Mucosa of descending colon (tissue), 3 donors: ENCODE measurements at regions not wholly inside any gene's neighbourhood (a gene's known extent, or its start where the extent isn't known, plus 50 kb on each side); places are given as distances from the start of the nearest gene placed in this dataset.

Experiments used
- ATAC-seq: fragments of 200-7000 bp; cut with Tn5 transposase; one replicate; pipeline ENCODE4 v1.9.1; 2020; ENCODE audit warnings: mild to moderate bottlenecking, moderate library complexity
- DNase-seq, 3 donors: peaks; one replicate each; pipeline ENCODE4 v3.0.0-alpha.2; 2020
- H3K36me3 ChIP-seq: fragments of 200-600 bp; one replicate; pipeline ENCODE4 v1.8.0; 2021; ENCODE audit warnings: low read depth, mild to moderate bottlenecking
- H3K4me1 ChIP-seq: fragments of 200-600 bp; one replicate; pipeline ENCODE4 v1.8.0; 2021; ENCODE audit warnings: low read depth, mild to moderate bottlenecking
- H3K4me3 ChIP-seq: fragments of 200-600 bp; one replicate; pipeline ENCODE4 v1.8.0; 2021; ENCODE audit warnings: mild to moderate bottlenecking
- H3K9me3 ChIP-seq: fragments of 200-600 bp; one replicate; pipeline ENCODE4 v1.8.0; 2021; ENCODE audit warnings: mild to moderate bottlenecking
- CTCF ChIP-seq: fragments of 200-600 bp; IDR thresholded peaks from one replicate; pipeline ENCODE4 v1.8.0; 2022; ENCODE audit warnings: antibody characterized with exemption, mild to moderate bottlenecking
- intact Hi-C, 2 donors: fragments of 100-400 bp; cut with DNase I in 1 of 2; cut with micrococcal nuclease in 1 of 2; formaldehyde crosslinking; loops; one replicate each; pipeline versions ENCODE4 v1.11.0 to v1.11.1; 2022; cut with DNase I, micrococcal nuclease
- donor health status: DM: no; HTN: no; CAD: no; lungs with moderate emphysema.
- donor health status: DM: no; HTN: no; CAD: no.
- donor health status: DM: no; HTN: yes; CAD: no.

- H3K4me3 ChIP-seq = no peak overlapping the region
- H3K9me3 ChIP-seq = no peaks in the 10 kb centered on the region
- H3K4me1 ChIP-seq = no peaks in the 10 kb centered on the region
- ATAC-seq (no peak), DNase-seq (no peak)
- intact Hi-C loops = no loop called here
- no peak for TF ChIP-seq CTCF
- H3K36me3 ChIP-seq = no peaks in the 10 kb centered on the region
These were observed 326.7 kb downstream of the BRD1 start for GRCh38 chr22:49500942-49501395.

- intact Hi-C loops = no loop called here
- ATAC-seq (no peak), DNase-seq (no peak)
- no peaks in the 10 kb centered on the region for H3K9me3 ChIP-seq
- H3K36me3 ChIP-seq = no peaks in the 10 kb centered on the region
- no peaks in the 10 kb centered on the region for H3K4me1 ChIP-seq
- H3K4me3 ChIP-seq = no peak overlapping the region
- no peak for TF ChIP-seq CTCF
These were observed 327.6 kb downstream of the BRD1 start for GRCh38 chr22:49500076-49500460.

GRCh38 chr22:49499433-49500075 lies 328.1 kb downstream of the BRD1 start:
- H3K4me3 ChIP-seq = no peak overlapping the region
- DNase-seq = no peak
- ATAC-seq = no peak
- no peak for TF ChIP-seq CTCF
- no peaks in the 10 kb centered on the region for H3K4me1 ChIP-seq
- H3K9me3 ChIP-seq = no peaks in the 10 kb centered on the region
- intact Hi-C loops = no loop called here
- no peaks in the 10 kb centered on the region for H3K36me3 ChIP-seq

- Histone ChIP-seq H3K36me3 (no peaks in the 10 kb centered on the region), H3K4me3 (no peak overlapping the region), H3K4me1 (no peaks in the 10 kb centered on the region), H3K9me3 (no peaks in the 10 kb centered on the region)
- ATAC-seq (no peak), DNase-seq (no peak)
- no peak for TF ChIP-seq CTCF
- intact Hi-C loops = no loop called here
These were observed 330.4 kb downstream of the BRD1 start for GRCh38 chr22:49497266-49497665.

GRCh38 chr22:49494555-49494954 lies 333.1 kb downstream of the BRD1 start:
- intact Hi-C loops = no loop called here
- no peak for ATAC-seq
- no peaks in the 10 kb centered on the region for H3K9me3 ChIP-seq
- H3K4me1 ChIP-seq = no peaks in the 10 kb centered on the region
- no peaks in the 10 kb centered on the region for H3K36me3 ChIP-seq
- no peak overlapping the region for H3K4me3 ChIP-seq
- no peak for TF ChIP-seq CTCF
- no peak for DNase-seq
